ENCODE measurements at regions not wholly inside any gene's neighbourhood (a gene's known extent, or its start where the extent isn't known, plus 50 kb on each side); places are given as distances from the start of the nearest gene placed in this dataset.

DNA sequence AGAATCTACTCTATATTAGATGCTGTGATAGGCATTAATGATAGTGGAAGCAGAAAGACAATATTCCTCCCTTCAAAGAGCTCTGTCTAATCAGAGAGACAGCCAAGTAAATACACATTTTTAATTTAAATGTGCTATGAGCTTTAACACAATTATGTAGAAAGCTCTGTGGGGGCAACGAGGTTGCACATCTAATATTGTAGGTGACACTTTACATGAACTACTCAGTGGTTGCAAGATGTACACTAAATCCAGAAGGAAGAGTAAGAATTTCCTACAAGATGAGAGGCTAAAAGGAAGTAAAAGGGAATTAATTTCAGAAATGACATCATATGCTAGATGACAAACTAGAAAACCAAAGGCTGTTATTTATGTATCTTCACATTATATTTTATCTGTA, 120.9 kb downstream of the SPCS3 start:
- TF ChIP-seq BHLHE40 (IDR thresholded peaks at IDR 0.05; ENCODE audit: borderline replicate concordance) (no peak), FOXM1 (IDR thresholded peaks at IDR 0.05; ENCODE audit: borderline replicate concordance) (no peak), SUZ12 (IDR thresholded peaks at IDR 0.05) (no peak), SP1 (IDR thresholded peaks at IDR 0.05) (no peak), FOXK2 (IDR thresholded peaks at IDR 0.05) (no peak), ZNF384 (IDR thresholded peaks at IDR 0.05) (no peak), L3MBTL2 (conservative IDR thresholded peaks at IDR 0.05) (no peak)
- TF ChIP-seq, protein P1, sequence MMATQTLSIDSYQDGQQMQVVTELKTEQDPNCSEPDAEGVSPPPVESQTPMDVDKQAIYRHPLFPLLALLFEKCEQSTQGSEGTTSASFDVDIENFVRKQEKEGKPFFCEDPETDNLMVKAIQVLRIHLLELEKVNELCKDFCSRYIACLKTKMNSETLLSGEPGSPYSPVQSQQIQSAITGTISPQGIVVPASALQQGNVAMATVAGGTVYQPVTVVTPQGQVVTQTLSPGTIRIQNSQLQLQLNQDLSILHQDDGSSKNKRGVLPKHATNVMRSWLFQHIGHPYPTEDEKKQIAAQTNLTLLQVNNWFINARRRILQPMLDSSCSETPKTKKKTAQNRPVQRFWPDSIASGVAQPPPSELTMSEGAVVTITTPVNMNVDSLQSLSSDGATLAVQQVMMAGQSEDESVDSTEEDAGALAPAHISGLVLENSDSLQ (IDR thresholded peaks at IDR 0.05): no peak

All from HEK293T (cell line).